HT-29 (cell line): ENCODE measurements at regions not wholly inside any gene's neighbourhood (a gene's known extent, or its start where the extent isn't known, plus 50 kb on each side); places are given as distances from the start of the nearest gene placed in this dataset.
A peak's percentile ranks its signal among the peaks of the same experiment; 100 is the strongest.

Source experiments
- DNase-seq: peaks from one replicate; pipeline ENCODE4 v3.0.0-alpha.2; 2015; ENCODE audit warnings: low spot score

DNA sequence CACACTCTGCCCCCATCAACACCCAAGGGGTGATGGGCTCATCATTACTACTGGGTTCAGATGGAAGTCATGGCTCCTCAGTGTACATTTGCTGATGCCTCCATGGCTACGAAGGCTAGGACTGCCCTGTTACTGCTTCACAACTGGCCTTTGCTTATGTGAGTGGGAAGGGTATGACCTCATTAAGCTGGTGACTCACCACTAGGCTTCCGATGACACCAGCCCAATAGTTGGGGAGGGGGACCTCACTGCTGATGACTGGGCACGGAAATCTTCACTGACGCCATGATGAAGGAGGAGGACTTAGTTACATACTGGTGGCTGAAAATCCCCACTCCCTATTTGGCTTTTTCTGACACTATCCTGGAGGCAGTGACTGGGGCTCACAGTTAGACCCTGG, 263.2 kb downstream of the CMPK2 start:
- no peak for DNase-seq

GRCh38 chr2:6605836-6606505, 259.7 kb downstream of the CMPK2 start:
- DNase-seq = no peak

GRCh38 chr2:6617794-6618193, 247.9 kb downstream of the CMPK2 start:
- DNase-seq = no peak

DNA sequence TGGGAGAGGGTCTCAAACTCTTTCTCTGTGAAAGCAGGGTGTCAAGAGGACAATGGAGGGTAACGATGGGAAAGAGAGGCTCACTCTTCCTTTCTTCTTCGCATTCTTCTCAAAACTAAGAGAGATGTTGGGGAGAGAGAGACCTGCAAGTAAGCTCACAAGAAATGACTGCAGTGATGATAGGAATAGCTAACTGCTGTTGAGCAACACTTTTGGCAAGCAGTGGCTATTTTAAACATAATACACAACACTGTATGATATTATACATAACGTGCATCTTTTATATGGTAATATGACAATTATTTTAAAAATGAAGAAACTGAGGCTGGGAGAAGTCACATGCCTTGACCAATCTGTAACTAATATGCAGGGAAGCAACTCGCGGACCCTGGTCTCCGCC, 247.5 kb downstream of the CMPK2 start:
- no peak for DNase-seq

DNA sequence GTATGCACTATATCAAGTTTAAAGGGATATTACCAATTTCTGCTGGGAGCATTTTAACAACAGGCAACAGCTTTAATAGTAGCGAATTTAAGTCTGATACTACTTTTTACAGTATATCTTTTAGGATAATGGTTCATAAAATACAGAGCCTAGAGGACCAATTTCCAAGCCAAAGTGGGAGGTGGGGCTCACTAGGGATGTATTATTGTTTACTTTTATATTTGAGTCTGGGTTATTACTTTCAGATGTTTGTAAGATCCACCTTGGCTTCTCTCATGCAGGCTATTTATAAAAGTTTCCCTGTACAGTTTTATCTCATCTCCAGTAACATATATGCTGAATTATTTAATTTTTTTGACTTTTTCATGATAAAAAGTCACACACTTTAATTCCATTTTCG, 242.0 kb downstream of the CMPK2 start:
- no peak for DNase-seq

GRCh38 chr2:6626401-6627012, 239.2 kb downstream of the CMPK2 start:
- no peak for DNase-seq

GRCh38 chr2:6627316-6627715, 238.4 kb downstream of the CMPK2 start:
- DNase-seq = no peak

DNA sequence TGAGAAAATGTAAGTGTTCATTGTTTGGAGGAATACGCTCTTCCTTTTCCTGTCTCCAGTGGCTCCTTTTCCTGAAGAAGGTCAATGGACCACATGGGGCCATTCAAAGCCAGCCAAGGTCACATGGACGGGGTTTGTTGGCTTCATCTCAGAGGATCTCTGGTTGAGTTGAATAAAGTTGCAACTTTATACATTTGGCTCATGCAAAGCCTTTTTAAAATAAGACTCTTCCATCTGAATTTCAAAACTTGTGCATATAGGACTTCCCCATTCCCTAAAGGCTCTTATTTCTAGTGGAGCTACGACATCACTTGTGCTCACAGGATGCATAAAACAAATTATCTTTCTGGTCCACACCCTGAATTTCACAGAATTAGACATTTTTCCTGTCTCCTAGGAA, 235.5 kb downstream of the CMPK2 start:
- no peak for DNase-seq

DNA sequence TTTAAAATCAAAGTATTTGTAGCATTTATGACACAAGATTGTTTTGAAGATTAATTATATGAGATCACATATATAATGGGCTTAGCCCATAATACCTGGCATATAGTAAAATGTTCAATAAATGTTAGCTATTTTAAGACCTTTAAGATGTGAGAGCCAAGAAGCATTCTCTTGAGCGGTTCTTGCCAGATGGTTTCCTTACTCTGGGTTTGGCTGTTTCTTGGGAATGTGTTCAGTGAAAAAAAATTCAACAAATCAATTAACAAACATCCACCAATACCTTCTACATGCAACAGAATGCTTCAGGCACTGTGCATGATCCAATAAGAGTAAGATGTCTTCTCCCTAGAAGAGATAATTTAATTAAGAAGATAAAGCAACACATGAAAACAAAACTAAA, 230.4 kb downstream of the CMPK2 start:
- no peak for DNase-seq

GRCh38 chr2:6637330-6637729, 228.4 kb downstream of the CMPK2 start:
- no peak for DNase-seq

- no peak for DNase-seq
Measured at GRCh38 chr2:6639929-6640620, 225.6 kb downstream of the CMPK2 start.

DNA sequence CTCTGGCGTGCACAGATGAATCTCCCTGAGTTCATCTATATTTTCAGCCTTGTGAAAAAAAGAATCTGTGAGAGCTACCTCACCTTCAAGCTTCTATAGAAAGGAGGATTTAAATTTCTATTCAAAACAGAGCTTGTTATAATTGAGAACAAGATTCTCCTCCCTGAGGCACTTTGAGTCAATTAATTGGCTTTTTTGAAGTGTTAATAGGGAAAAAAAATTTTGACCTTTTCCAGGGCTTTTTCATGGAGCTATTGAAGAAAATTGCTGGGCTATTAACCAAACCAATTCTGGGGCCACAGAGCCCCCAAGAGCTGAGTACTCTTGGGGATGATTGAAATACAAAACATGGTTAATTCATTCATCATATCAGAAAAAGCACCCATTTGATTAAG, 225.1 kb downstream of the CMPK2 start:
- DNase-seq = no peak

- no peak for DNase-seq
Measured at GRCh38 chr2:6641956-6642355, 223.8 kb downstream of the CMPK2 start.

DNA sequence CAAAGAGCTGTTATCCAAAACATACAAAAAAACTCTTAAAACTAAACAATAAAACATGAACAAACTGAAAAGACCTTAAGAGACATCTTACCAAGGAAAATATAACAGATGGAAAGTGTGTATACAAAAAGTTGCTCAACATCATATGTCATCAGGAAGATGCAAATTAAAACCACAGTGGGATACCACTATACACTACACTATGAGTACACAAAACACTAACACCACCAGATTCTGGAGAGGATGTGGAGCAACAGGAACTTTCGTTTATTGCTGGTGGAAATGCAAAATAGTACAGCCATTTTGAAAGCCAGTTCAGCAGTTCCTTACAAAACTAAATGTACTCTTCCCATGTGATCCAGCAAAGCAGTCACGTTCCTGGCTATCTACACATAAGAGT, 221.4 kb downstream of the CMPK2 start:
- no peak for DNase-seq

DNA sequence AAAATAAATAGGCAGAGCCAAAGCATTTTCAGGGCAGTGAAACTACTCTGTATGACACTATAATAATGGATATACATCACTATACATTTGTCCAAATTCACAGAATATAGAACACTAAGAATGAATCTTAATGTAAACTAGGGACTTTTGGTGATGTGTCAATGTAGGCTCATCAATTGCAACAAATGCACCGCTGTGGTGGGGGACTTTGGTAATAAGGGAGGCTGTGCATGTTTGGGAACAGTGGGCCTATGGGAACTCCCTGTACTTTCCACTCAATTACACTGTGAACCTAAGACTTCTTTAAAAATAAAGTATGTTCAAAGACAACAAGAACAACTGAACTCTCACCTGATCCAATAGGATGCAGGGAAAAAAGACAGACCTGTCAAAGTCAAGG, 220.7 kb downstream of the CMPK2 start:
- DNase-seq = no peak

DNA sequence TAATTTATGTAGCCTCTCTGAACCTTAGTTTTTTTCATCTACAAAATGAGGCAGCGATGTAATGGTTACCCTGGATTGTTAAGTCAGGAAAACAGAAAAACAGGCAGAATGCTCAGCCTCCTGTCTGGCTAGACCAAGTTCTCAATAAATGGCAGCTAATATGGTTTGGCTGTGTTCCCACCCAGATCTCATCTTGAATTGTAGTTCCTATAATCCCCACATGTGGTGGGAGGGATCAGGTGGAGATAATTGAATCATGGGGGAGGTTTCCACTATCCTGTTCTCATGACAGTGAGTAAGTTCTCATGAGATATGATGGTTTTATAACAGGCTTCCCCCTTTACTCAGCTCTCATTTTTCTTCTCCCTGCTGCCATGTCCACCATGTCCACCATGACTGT, 220.0 kb downstream of the CMPK2 start:
- DNase-seq = no peak

- no peak for DNase-seq
Measured at GRCh38 chr2:6647046-6647445, 218.7 kb downstream of the CMPK2 start.

DNA sequence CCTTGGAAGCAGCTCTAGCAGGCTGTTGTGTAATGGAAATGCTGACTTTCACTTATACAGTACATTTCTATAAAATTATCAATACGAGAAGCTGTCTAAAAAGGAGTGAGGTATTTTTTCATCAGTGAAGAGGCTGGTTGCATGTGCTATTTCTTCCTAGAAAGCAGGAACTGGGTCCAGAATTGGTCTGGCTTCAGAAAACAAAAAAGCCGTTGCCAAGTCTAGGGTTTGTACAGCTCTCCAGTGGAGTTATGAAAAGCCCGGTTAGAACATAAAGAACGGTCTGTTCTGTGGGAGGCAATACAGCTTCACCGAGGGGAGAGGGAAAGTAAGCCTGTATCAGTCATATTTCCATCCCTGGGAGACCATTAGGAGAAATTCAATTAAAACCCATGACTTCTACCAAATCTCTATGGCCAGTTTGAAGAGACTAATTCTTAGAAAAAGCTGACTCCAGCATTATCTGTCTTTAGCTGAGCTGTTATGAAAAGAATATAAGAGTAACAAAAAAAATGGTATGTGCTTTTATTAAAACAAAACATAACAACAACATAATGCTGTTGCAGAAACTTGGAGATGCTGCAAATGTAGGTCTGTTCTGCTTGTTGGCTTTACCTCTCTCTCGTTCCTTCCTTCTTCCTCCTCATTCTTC, 217.0 kb downstream of the CMPK2 start:
- DNase-seq = no peak

DNA sequence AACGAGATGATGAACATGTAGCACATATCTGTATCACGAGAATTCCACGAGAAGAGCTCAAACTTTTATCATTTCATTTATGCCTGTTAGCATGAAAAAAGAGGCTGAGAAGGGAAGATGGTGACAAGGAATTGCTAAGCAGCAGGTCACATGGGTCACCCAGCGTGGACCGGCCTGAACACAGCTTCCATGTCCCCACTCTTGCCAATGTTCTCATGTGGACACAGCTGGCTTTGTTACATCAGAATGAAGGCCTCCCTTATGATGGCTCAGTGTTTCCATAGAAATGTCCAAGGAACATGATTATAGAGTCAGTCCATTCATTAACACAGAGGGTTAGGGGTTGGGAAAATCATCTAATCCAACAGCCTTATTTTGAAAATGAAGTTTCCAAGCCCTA, 215.4 kb downstream of the CMPK2 start:
- no peak for DNase-seq

DNA sequence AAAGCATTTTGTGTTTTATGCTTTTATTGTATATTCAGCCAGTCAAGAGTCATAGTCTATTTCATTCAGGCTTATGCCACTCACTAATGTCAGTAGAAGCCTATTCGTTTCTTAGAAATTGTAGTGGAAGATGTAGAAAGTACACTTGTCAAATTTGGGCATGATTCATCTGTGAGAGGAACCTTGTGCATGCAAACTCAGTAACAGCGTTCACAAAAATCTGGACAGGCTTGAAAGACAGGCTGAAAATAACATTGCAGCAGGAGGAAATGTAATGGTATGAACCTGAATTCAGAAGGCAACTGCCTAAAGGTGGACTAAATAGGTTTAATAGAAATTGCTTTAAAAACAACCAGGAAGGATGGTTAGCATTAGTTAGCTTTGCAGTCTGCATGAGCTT, 213.5 kb downstream of the CMPK2 start:
- no peak for DNase-seq

DNA sequence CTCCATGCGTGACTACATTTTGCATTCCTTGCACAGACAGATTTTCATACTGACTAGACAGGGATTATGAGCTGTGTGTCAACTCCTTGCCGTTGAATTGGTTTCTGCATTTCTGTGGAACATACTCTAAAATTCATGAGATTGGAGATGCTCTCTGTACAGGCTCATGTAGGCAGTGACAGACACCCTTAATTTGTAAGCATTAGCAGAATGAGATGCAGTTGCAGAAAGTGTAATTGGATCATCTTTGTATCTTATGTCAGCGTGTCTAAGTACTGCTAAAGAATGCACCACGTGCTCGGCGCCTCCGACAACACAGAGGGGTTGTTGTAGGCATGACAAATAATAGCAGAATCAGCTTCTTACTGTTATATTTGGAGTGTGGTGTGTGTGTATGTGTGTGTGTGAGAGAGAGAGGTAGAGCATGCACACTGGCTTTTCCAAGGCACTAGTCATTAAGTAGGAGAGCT, 212.4 kb downstream of the CMPK2 start:
- no peak for DNase-seq

GRCh38 chr2:6654279-6654678, 211.4 kb downstream of the CMPK2 start:
- DNase-seq = peak; percentile 14

- DNase-seq = no peak
Measured at GRCh38 chr2:6656633-6657032, 209.1 kb downstream of the CMPK2 start.
